Endodermal cell (in vitro differentiated cells): ENCODE measurements at regions not wholly inside any gene's neighbourhood (a gene's known extent, or its start where the extent isn't known, plus 50 kb on each side); places are given as distances from the start of the nearest gene placed in this dataset.

Experiments used
- DNase-seq: peaks from one replicate; pipeline ENCODE4 v3.0.0-alpha.2; 2017
- H3K27ac ChIP-seq: 2 replicates; pipeline ENCODE4 v1.5.1; 2013; ENCODE audit warnings: mild to moderate bottlenecking, low read depth, low read length, moderate library complexity
- H3K27me3 ChIP-seq: 2 replicates; pipeline ENCODE4 v1.6.1; 2013; ENCODE audit warnings: mild to moderate bottlenecking, low read length, moderate library complexity; ENCODE audit not compliant: insufficient read depth, control insufficient read depth, poor library complexity, severe bottlenecking
- H3K36me3 ChIP-seq: 2 replicates; pipeline ENCODE4 v1.7.0; 2013; ENCODE audit warnings: mild to moderate bottlenecking, low read length, moderate library complexity; ENCODE audit not compliant: control insufficient read depth, insufficient read depth
- H3K4me1 ChIP-seq: one replicate; pipeline ENCODE4 v1.7.0; 2013; ENCODE audit warnings: low read length; ENCODE audit not compliant: control insufficient read depth, insufficient read depth
- H3K4me3 ChIP-seq: 2 replicates; pipeline ENCODE4 v1.5.1; 2013; ENCODE audit warnings: mild to moderate bottlenecking, low read length, moderate library complexity
- H3K9ac ChIP-seq: 2 replicates; pipeline ENCODE4 v1.6.1; 2013; ENCODE audit warnings: mild to moderate bottlenecking, low read length, moderate library complexity; ENCODE audit not compliant: poor library complexity, severe bottlenecking; ENCODE audit errors: extremely low read depth
- H3K9me3 ChIP-seq: 2 replicates; pipeline ENCODE4 v1.6.1; 2013; ENCODE audit warnings: mild to moderate bottlenecking, low read length, moderate library complexity; ENCODE audit not compliant: control insufficient read depth
- H3K27ac Mint-ChIP-seq: 2 replicates; pipeline ENCODE4 v1.8.0; 2020; ENCODE audit warnings: mixed read lengths
- H3K27me3 Mint-ChIP-seq: 2 replicates; pipeline ENCODE4 v1.8.0; 2021; ENCODE audit warnings: mild to moderate bottlenecking, mixed read lengths; ENCODE audit not compliant: insufficient read depth
- H3K36me3 Mint-ChIP-seq: 2 replicates; pipeline ENCODE4 v1.8.0; 2020; ENCODE audit warnings: low read depth, mixed read lengths
- H3K4me1 Mint-ChIP-seq: 2 replicates; pipeline ENCODE4 v1.8.0; 2020; ENCODE audit warnings: mixed read lengths
- H3K4me3 Mint-ChIP-seq: 2 replicates; pipeline ENCODE4 v1.8.0; 2020; ENCODE audit warnings: mild to moderate bottlenecking, moderate library complexity, mixed read lengths
- H3K9me3 Mint-ChIP-seq: 2 replicates; pipeline ENCODE4 v1.8.0; 2020; ENCODE audit warnings: mild to moderate bottlenecking, mixed read lengths
- CTCF ChIP-seq: fragments of 200-600 bp; sonication (generic); conservative IDR thresholded peaks from 2 replicates; pipeline ENCODE4 v1.5.0; 2021; ENCODE audit warnings: antibody characterized with exemption, mild to moderate bottlenecking
- WGBS, 2 experiments: methylation state at CpG; one replicate each; pipeline versions ENCODE4 v1.1.5 to v1.1.7; 2013; ENCODE audit warnings: missing lambda C conversion rate in 2 of 2, mixed read lengths in 1 of 2; ENCODE audit not compliant: insufficient coverage in 1 of 2, insufficient read length in 1 of 2; 5-methylcytosine and 5-hydroxymethylcytosine counted together

GRCh38 chr10:10500937-10501336 is 516.7 kb upstream of the CELF2 start:
- Histone ChIP-seq H3K27ac (no peak overlapping the region), H3K9me3 (peaks cover 11% of the 10 kb centered on the region), H3K36me3 (no peaks in the 10 kb centered on the region), H3K4me3 (no peak overlapping the region), H3K4me1 (no peaks in the 10 kb centered on the region), H3K9ac (no peak overlapping the region), H3K27me3 (no peaks in the 10 kb centered on the region)
- Mint-ChIP-seq H3K4me3 (no peak overlapping the region), H3K27me3 (no peaks in the 10 kb centered on the region), H3K36me3 (no peaks in the 10 kb centered on the region), H3K4me1 (no peaks in the 10 kb centered on the region), H3K9me3 (peaks cover 13% of the 10 kb centered on the region), H3K27ac (no peak overlapping the region)
- no peak for TF ChIP-seq CTCF
- 90 to 100% methylated on average over 2 of the region's 2 CpGs for WGBS, 2 experiments
- DNase-seq: no peak

- DNase-seq: no peak
- H3K4me1 ChIP-seq: no peaks in the 10 kb centered on the region
- no peaks in the 10 kb centered on the region for H3K27me3 ChIP-seq
- Mint-ChIP-seq H3K4me1 (peaks cover 6% of the 10 kb centered on the region), H3K4me3 (no peak overlapping the region), H3K27ac (no peak overlapping the region), H3K9me3 (peaks cover 13% of the 10 kb centered on the region), H3K36me3 (peaks cover 1% of the 10 kb centered on the region), H3K27me3 (no peaks in the 10 kb centered on the region)
- H3K4me3 ChIP-seq: no peak overlapping the region
- peaks cover 11% of the 10 kb centered on the region for H3K9me3 ChIP-seq
- TF ChIP-seq CTCF: no peak
- H3K9ac ChIP-seq: no peak overlapping the region
- H3K36me3 ChIP-seq: no peaks in the 10 kb centered on the region
- no peak overlapping the region for H3K27ac ChIP-seq
- 80% methylated on average over 1 of the region's 1 CpG; no CpG with 5 or more reads in 1 of the 2 experiments for WGBS, 2 experiments
Measured at GRCh38 chr10:10503772-10504171, 513.9 kb upstream of the CELF2 start.

GRCh38 chr10:10508211-10508610 is 509.5 kb upstream of the CELF2 start:
- no peak overlapping the region for H3K4me3 Mint-ChIP-seq
- 80 to 100% methylated on average over 1 to 3 of the region's 3 CpGs for WGBS, 2 experiments
- Histone ChIP-seq H3K27me3 (no peaks in the 10 kb centered on the region), H3K27ac (no peak overlapping the region), H3K9ac (no peak overlapping the region), H3K36me3 (no peaks in the 10 kb centered on the region), H3K4me3 (no peak overlapping the region), H3K4me1 (no peaks in the 10 kb centered on the region), H3K9me3 (no peaks in the 10 kb centered on the region)
- no peaks in the 10 kb centered on the region for H3K9me3 Mint-ChIP-seq
- no peak overlapping the region for H3K27ac Mint-ChIP-seq
- H3K4me1 Mint-ChIP-seq: peaks cover 6% of the 10 kb centered on the region
- no peak for TF ChIP-seq CTCF
- H3K36me3 Mint-ChIP-seq: peaks cover 1% of the 10 kb centered on the region
- no peaks in the 10 kb centered on the region for H3K27me3 Mint-ChIP-seq
- no peak for DNase-seq
